ENCODE measurements at regions not wholly inside any gene's neighbourhood (a gene's known extent, or its start where the extent isn't known, plus 50 kb on each side); places are given as distances from the start of the nearest gene placed in this dataset.

DNA sequence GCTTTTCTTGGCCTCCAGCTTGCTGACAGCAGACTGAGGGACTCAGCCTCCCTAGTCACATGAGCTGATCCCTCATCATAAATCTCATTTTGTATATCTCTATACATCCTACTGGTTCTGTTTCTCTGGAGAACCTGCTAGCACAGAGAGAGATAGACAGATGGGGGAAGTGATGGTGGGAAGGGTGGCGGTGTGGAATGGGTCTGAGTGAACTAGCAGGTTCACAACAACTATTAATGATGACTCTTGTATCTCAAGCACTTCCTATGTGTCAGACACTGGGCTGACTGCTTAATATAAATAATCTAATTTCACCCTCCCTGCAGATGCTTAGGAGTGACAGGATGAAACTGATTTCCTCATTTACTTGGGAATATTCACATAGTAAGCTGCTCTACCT is 106.9 kb upstream of the TLE3 start:
- CTCF ChIA-PET (ENCODE audit: partially characterized antibody), result interaction anchor here (0.6 to 2.0 kb wide), 4 partner anchors 10 to 104 kb away, joined by 3 to 6 read pairs (median 4); no protein-coding TSS in a partner anchor
- H3K18ac ChIP-seq (ENCODE audit: extremely low read depth, low read length), result no peak overlapping the region

More for the DNA sequence above, 106.9 kb upstream of the TLE3 start:
- no peak overlapping the region for H2BK15ac ChIP-seq (ENCODE audit: low read length)
- H4K20me1 ChIP-seq (replicated peaks in 1 of 2; ENCODE audit: control insufficient read depth in 1 of 2, insufficient read depth in 2 of 2, low read length in 2 of 2), result no peaks in the 10 kb centered on the region
- no peak overlapping the region for H2AFZ ChIP-seq (ENCODE audit: low read length)
- no peaks in the 10 kb centered on the region; a peak in 2 of 7 replicates for H3K27me3 ChIP-seq (replicated peaks in 1 of 4; ENCODE audit: control insufficient read depth in 3 of 4, extremely low read depth in 1 of 4, insufficient read depth in 3 of 4, low read length in 3 of 4)
- no peak overlapping the region for H2BK5ac ChIP-seq (ENCODE audit: low read depth, low read length)
- peaks cover 0 to 3% (median 0%) of the 10 kb centered on the region in 4 experiments; a peak in 3 of 7 replicates for H3K4me1 ChIP-seq (replicated peaks in 1 of 4; ENCODE audit: control insufficient read depth in 3 of 4, insufficient read depth in 4 of 4, low read length in 3 of 4)
- no peaks in the 10 kb centered on the region for H3K23me2 ChIP-seq (ENCODE audit: low read depth, low read length)
- no peak overlapping the region for H3K56ac ChIP-seq (replicated peaks; ENCODE audit: insufficient read length, low read depth, low read length)
- no peak overlapping the region for H4K8ac ChIP-seq (ENCODE audit: extremely low read depth, insufficient read depth, low read length)
- H3K79me1 ChIP-seq (ENCODE audit: low read depth, low read length), result no peaks in the 10 kb centered on the region
- H2BK12ac ChIP-seq (ENCODE audit: low read depth, low read length), result no peak overlapping the region
- no peak overlapping the region for H3K27ac ChIP-seq (ENCODE audit: low read depth, low read length)
- no peak overlapping the region for H3K4me2 ChIP-seq (ENCODE audit: insufficient read depth in 1 of 2, low read depth in 2 of 2, low read length in 2 of 2)
- no peaks in the 10 kb centered on the region for H3K79me2 ChIP-seq (ENCODE audit: control insufficient read depth in 1 of 2, insufficient read depth in 2 of 2, low read length in 2 of 2)
- DNase-seq (ENCODE audit: low read depth in 1 of 2, low spot score in 2 of 2) (no peak), FAIRE-seq (no peak)
- POLR2A ChIA-PET (ENCODE audit: partially characterized antibody), result interaction anchor here (1.8 kb wide), 1 partner anchor 105 kb away, joined by 5 read pairs; no protein-coding TSS in a partner anchor
- WGBS, 2 experiments (ENCODE audit: extremely low coverage in 1 of 2, insufficient coverage in 1 of 2, insufficient read length in 1 of 2, insufficient replicate concordance in 2 of 2, low coverage in 1 of 2, low lambda C conversion rate in 2 of 2, missing lambda C conversion rate in 1 of 2), result 95% methylated on average over 1 of the region's 1 CpG; no CpG with 5 or more reads in 1 of the 2 experiments
- no peak overlapping the region for H2BK20ac ChIP-seq (ENCODE audit: low read length)
- H3K4me3 ChIP-seq (ENCODE audit: extremely low read depth in 1 of 4, insufficient read depth in 2 of 4, low read depth in 3 of 4, low read length in 4 of 4), result no peak overlapping the region
- H4K5ac ChIP-seq (ENCODE audit: insufficient read length, low read depth, low read length), result no peak overlapping the region
- H2AK5ac ChIP-seq (ENCODE audit: low read depth, low read length), result no peak overlapping the region
- H2BK120ac ChIP-seq (replicated peaks; ENCODE audit: low read depth, low read length), result no peak overlapping the region
- no peak overlapping the region for H3K14ac ChIP-seq (ENCODE audit: insufficient read length)
- H4K91ac ChIP-seq (replicated peaks; ENCODE audit: insufficient read length, low read length), result no peak overlapping the region
- no peaks in the 10 kb centered on the region for H3K36me3 ChIP-seq (ENCODE audit: control insufficient read depth in 2 of 4, insufficient read depth in 4 of 4, low read length in 3 of 4)
- no peak overlapping the region for H3K9ac ChIP-seq (replicated peaks in 1 of 4; ENCODE audit: extremely low read depth in 1 of 4, low read depth in 3 of 4, low read length in 3 of 4)
- no peak overlapping the region for H3K23ac ChIP-seq (ENCODE audit: insufficient read length)
- no peaks in the 10 kb centered on the region for H3K9me3 ChIP-seq (ENCODE audit: insufficient read depth in 2 of 2, low read depth in 1 of 2, low read length in 1 of 2)
- no peak for TF ChIP-seq POLR2AphosphoS5 (IDR thresholded peaks at IDR 0.05; ENCODE audit: low read depth, low read length)
- TF ChIP-seq EZH2 (IDR thresholded peaks at IDR 0.05; ENCODE audit: low read depth, low read length, severe bottlenecking), result no peak
- no peak for TF ChIP-seq TBP (IDR thresholded peaks at IDR 0.05; ENCODE audit: low read depth, low read length)
- no peak for TF ChIP-seq YY1 (IDR thresholded peaks at IDR 0.05; ENCODE audit: low read depth, low read length)
- no peak for TF ChIP-seq EGR1 (IDR thresholded peaks at IDR 0.05; ENCODE audit: borderline replicate concordance, low read depth, low read length)
- no peak for TF ChIP-seq SP2 (IDR thresholded peaks at IDR 0.05; ENCODE audit: low read length)
- TF ChIP-seq SUZ12 (IDR thresholded peaks at IDR 0.05; ENCODE audit: low read length), result no peak
- TF ChIP-seq KDM5A (IDR thresholded peaks at IDR 0.05; ENCODE audit: low read length), result no peak
- no peak for TF ChIP-seq POLR2A (IDR thresholded peaks at IDR 0.05; ENCODE audit: control extremely low read depth in 1 of 2, low read depth in 2 of 2, low read length in 2 of 2)
- no peak for TF ChIP-seq ASH2L (IDR thresholded peaks at IDR 0.05; ENCODE audit: low read length)
- no peak for TF ChIP-seq JUND (IDR thresholded peaks at IDR 0.05; ENCODE audit: low read length)
- no peak for TF ChIP-seq NANOG (IDR thresholded peaks at IDR 0.05; ENCODE audit: insufficient read depth, low read depth, low read length, poor library complexity, severe bottlenecking)
- no peak for TF ChIP-seq MAFK (IDR thresholded peaks at IDR 0.05; ENCODE audit: low read depth, low read length)
- no peak overlapping the region for H3K4ac ChIP-seq (replicated peaks; ENCODE audit: insufficient read length, low read depth, low read length)

Data from H1 (cell line).